Cerebellar cortex (tissue), 1 donor: ENCODE measurements at regions not wholly inside any gene's neighbourhood (a gene's known extent, or its start where the extent isn't known, plus 50 kb on each side); places are given as distances from the start of the nearest gene placed in this dataset.
"Not testable (repeated sequence)": the region's sequence is repeated elsewhere in the genome, so short reads cannot be mapped to it uniquely, and the experiment has no call there.

Experiments used
- DNase-seq: peaks from one replicate; pipeline ENCODE4 v3.0.0-alpha.2; 2015; ENCODE audit warnings: low spot score

- DNase-seq = no peak
Observed at GRCh38 chr12:83349907-83350611, 663.4 kb downstream of the TMTC2 start.

DNA sequence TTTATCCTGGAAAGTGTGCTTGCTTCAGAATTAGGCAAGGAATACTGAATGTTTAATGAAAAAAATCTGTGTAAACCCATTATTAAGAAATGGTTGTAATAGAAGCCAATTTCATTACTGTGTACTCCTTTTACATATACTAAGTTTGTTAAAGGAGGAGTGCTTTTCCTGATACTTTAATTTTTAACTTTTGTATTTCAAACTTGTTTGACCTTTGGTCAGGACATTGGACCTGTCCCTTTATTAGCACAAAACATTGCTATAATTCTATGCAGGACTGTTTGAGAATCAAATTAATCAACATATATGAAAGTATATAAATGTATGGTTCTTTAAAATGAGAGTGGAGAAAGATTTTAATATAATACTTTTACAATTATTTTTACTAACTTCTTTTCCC is 659.6 kb downstream of the TMTC2 start:
- DNase-seq = no peak

DNA sequence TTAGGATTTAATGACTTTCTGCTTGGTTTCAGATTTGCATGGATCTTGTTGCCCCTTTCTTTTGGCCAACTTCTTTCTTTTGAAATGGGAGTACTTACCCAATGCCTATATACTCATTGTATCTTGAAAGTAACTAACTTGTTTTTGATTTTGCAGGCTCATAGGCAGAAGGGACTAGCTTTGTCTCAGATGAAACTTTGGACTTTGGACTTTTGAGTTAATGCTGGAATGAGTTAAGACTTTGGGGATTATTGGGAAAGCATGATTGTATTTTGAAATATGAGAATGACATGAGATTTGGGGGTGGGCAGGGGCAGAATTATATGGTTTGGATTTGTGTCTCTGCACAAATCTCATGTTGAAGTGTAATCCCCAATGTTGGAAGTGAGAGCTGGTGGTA is 657.1 kb downstream of the TMTC2 start:
- DNase-seq = no peak

DNA sequence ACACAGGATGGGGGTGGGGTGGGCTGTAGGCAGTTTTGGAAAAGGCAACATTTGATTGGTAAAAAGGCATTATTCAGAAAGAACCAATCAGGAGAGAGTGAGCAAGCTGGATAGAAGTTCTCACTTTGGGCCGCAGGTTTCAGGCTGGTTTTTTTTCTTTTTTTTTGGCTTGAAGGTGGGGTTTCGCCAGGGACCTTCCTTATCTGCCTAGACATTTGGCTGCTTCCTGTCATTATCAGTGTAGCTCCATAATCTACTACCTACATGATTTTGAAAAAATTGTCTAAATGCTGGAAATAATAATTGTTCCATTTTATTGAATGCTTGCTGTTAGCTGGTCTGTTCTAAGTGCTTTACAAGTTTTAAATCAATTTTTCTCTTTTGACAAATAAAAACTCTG is 649.0 kb downstream of the TMTC2 start:
- no peak for DNase-seq

DNA sequence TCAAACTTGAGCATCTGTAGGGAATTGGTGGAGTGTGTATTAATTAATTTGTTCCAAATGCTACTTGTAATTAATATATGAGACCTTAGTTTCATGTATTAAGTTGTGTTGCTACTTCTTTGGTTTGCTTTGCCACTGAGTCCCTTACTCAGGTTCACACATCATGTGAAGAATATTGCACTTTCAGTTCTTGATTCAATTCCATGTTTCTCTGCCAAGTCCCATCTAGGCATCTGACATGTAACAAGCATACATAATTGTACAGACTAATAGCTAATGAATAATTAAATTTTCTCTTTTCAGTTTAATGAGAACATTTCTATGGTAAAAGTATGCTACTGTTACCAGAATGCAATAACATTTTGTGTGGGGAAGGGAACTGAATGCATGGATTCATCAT is 640.0 kb downstream of the TMTC2 start:
- no peak for DNase-seq

DNA sequence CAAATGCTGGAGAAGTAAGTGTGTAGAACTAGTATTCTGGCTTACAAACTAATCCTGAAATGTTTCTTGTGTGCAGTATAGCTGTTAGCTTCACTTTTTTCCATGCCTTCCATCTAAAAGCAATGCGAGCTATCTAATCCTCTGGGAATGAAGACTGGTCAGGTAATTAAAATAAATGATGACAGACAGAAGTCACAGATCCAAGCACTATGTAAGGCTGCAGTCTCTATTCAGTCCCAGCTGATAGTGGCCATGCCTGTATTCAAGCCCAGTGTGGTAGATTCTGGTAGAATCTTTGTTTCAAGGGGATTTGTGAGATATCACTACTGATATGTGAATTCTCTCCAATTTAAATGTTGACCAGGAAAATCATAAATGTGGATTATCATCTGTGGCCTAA is 637.2 kb downstream of the TMTC2 start:
- DNase-seq = no peak

GRCh38 chr12:83322809-83323208 is 636.1 kb downstream of the TMTC2 start:
- DNase-seq = no peak

- DNase-seq = no peak
Observed at GRCh38 chr12:83321971-83322370, 635.3 kb downstream of the TMTC2 start.

DNA sequence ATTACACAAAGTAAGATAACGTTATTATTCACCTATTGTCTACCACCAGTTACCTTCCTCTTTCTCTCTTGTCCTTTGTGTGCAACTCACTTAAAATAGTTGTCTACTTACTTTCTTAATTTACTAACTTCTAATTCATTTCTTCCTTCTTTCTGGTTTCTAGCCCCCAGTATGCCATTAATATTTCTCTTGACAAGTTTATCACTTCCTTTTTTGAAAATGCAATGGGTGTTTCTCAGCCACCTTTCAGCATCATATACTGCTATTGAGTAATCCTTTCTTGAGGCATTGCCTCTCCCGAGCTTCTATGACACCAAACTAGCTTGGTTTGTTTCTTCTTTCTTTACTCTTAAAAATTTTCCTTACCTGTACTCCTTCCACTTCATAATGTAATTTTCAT is 633.6 kb downstream of the TMTC2 start:
- DNase-seq = no peak

DNA sequence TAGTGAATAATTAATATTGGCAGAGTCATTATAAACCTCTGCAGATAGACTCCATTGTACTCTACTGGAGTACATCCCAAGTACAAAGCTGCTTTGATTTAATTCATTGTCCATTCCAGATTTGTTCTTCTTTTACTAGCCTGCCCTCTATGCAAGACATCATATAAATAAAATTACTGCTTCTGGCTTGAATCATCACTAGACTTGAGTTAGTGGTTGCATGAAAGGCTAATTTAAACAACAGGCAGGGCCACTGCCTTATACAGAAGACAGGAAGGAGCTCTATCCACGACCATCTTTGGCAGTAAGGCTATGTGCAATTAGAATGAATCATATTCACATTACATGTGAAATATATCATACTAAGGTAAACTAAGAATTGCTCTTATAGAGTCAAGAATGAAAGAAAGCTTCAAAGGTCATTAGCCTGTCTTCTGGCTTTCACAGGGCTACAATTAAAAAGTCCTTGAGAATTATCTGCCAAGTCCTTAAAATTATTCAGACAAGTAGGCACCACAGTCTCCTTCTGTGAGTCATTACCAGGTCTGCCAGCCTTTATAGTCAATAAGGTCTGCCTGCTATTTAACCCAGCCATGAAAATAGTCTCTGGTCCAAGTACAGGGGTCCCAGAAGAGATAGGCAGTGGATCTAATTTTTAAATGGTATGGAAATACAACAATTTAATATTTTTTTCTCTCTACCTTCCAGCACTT is 631.8 kb downstream of the TMTC2 start:
- DNase-seq = no peak

DNA sequence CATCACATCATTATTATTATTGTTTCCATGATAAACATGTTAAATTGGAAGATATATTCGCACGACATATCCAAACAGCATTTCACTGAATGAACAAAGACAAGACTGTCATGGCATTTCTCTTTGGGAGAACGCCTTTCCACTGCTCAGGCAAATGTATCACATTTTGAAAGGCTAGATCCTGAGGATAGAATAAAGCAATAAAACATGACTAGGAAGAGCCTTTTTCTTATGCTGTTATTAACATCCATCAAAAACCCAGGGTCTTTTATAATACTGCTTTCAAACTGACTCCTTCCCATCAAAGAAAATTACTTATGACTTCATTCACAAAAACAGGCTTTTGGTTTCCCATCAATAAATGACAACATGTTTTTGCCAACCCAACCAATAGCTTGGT is 630.9 kb downstream of the TMTC2 start:
- no peak for DNase-seq

DNA sequence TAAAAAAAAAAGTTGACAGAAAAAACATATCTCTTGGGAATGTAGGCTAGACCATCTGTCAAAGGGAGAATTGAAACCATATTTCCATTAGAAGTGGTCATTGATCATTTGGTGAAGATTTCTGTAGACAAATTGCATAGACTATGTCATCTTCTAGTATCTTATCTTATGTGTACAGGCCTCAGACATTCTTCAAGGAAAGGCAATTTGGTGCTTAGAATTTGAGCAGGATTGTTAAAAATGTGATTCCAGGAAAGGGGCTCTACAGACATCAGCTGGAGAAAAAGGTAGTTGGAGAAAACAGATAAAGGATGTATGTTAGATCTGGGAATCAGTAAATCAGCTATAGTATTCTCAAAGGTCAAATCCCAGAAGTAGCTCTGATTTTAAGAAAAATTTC is 627.1 kb downstream of the TMTC2 start:
- no peak for DNase-seq

GRCh38 chr12:83313322-83313721 is 626.6 kb downstream of the TMTC2 start:
- DNase-seq = no peak

DNA sequence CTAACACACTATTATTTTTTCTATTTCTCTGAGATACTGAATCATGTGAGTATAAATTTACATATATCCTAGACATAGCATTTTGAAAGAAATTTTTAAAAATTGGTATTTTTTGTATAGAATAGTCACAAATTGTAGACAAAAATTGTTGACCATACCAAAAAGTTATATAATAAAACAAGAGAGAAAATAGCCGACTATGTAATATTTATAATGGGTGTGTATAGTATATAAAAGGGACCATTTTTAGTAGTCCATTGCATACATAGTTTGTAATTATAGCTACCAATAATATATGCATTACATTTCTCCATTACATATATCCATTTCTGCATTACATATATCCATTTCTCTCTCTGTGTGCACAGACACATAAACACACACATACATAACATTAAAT is 590.2 kb downstream of the TMTC2 start:
- DNase-seq = no peak

- no peak for DNase-seq
Observed at GRCh38 chr12:83271201-83271600, 584.5 kb downstream of the TMTC2 start.

- no peak for DNase-seq
Observed at GRCh38 chr12:83265808-83266207, 579.1 kb downstream of the TMTC2 start.

DNA sequence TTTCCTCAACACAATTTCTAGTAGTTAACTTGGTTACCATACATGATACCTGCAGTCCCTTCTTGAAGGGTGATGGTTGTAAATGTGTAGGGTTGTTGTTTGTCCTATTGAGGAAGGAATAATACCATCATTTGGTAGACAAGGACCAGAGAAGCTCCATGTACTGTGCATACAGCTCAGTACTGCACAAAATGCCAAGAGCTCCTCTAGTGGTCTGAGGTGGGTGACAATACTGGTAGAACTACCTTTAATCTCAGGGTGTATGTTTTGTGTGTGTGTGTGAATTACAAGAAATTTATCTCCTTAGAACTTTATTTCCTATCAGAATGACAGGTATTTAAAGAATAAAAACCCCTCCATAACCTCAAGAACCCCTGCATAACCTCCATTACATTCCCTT is 575.3 kb downstream of the TMTC2 start:
- DNase-seq = no peak

DNA sequence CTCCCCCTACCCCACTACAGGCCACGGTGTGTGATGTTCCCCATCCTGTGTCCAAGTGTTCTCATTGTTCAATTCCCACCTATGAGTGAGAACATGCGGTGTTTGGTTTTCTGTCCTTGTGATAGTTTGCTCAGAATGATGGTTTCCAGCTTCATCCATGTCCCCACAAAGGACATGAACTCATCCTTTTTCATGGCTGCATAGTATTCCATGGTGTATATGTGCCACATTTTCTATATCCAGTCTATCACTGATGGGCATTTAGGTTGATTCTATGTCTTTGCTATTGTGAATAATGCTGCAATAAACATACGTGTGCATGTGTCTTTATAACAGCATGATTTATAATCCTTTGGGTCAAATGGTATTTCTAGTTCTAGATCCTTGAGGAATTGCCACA is 573.4 kb downstream of the TMTC2 start:
- DNase-seq = not testable (repeated sequence)

GRCh38 chr12:83257726-83258125 is 571.0 kb downstream of the TMTC2 start:
- DNase-seq = no peak

DNA sequence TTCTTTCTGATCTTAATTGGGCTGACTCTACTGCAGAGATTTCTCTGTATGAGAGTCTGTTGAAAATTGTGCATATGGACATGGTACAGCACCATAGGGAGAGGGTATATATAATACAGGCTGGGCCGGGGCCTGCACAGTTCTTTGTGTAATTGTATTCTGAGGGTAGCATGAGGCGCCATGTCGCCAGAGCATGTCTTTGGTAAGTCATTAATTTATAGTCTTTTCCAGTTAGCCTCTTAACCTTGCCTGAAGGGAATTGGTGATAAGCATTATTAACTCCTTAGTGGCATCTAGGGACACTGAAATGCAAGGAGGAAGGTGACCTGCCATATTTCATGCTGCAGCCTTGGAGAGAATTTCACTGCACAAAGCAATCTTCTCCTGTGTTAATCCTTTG is 569.9 kb downstream of the TMTC2 start:
- DNase-seq = no peak

DNA sequence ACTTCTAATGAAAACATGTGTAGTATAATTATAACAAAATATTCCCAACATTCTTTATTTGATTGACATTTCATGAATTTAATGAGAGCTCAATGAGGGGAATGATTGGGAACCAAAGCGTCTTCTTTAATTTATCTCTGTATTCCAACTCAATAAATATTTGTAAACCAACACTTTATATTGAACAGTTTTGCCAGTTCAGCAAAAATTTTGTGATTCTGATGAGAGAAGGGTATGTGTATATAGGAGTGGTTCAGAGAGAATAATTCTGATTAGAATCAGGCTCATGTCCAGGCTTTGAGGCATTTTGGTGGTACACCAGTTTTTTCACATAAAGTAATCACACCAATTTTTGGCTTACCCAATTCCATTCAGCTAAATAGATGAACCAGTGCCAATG is 564.2 kb downstream of the TMTC2 start:
- DNase-seq = no peak

- no peak for DNase-seq
Observed at GRCh38 chr12:83245156-83245555, 558.5 kb downstream of the TMTC2 start.

- no peak for DNase-seq
Observed at GRCh38 chr12:83244001-83244400, 557.3 kb downstream of the TMTC2 start.

- not testable (repeated sequence) for DNase-seq
Observed at GRCh38 chr12:83233987-83234386, 547.3 kb downstream of the TMTC2 start.
